VCaP (cell line): ENCODE measurements at regions not wholly inside any gene's neighbourhood (a gene's known extent, or its start where the extent isn't known, plus 50 kb on each side); places are given as distances from the start of the nearest gene placed in this dataset.

Source experiments
- H3K27ac ChIP-seq: fragments of 450-650 bp; 2 replicates; pipeline ENCODE4 v1.5.1; 2017
- TF ChIP-seq, protein P1 (sequence below): fragments of 450-650 bp; conservative IDR thresholded peaks from 2 replicates; pipeline ENCODE4 v1.5.1; 2017; ENCODE audit warnings: mild to moderate bottlenecking, moderate library complexity

DNA sequence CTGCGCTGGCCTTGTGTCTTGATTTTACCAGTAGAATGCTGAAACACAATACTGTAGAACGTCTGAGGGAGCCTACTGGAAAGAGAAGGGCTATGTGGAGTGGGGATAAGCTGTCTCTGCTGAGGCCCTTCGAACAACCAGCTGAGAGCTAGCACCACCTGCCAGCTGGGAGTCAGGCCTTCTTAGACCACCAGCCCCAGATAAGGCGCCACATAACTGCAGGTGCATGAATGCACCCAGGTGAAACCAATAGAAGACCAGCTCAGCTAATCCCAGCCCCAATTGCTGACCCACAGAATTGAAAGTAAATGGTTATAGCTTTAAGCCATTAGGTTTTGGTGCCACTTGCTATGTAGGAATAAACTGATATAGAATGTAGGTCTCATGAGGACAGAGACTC lies 438.4 kb downstream of the ADRA2A start:
- TF ChIP-seq, protein P1, sequence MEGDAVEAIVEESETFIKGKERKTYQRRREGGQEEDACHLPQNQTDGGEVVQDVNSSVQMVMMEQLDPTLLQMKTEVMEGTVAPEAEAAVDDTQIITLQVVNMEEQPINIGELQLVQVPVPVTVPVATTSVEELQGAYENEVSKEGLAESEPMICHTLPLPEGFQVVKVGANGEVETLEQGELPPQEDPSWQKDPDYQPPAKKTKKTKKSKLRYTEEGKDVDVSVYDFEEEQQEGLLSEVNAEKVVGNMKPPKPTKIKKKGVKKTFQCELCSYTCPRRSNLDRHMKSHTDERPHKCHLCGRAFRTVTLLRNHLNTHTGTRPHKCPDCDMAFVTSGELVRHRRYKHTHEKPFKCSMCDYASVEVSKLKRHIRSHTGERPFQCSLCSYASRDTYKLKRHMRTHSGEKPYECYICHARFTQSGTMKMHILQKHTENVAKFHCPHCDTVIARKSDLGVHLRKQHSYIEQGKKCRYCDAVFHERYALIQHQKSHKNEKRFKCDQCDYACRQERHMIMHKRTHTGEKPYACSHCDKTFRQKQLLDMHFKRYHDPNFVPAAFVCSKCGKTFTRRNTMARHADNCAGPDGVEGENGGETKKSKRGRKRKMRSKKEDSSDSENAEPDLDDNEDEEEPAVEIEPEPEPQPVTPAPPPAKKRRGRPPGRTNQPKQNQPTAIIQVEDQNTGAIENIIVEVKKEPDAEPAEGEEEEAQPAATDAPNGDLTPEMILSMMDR = no peak
- H3K27ac ChIP-seq = no peak overlapping the region

DNA sequence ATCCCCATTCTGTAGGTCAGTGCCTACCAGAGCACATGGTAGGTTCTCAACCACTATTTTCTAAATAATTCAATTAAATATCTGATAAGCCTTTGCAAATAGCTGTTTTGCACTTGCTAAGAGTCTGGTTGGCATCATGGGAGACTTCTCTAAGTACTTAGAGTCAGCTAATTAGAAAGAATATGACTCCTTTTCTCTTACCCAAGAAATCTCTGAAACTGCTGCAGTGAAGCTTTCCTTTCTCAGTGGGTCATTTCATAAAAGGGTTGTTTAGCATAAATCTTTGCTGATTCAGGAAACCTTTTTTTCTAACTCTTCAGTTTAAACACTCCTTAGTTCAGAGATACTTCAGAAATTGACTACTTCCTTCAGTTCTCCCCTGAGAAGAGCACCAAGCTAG lies 438.9 kb downstream of the ADRA2A start:
- TF ChIP-seq, protein P1 = no peak
- no peak overlapping the region for H3K27ac ChIP-seq

DNA sequence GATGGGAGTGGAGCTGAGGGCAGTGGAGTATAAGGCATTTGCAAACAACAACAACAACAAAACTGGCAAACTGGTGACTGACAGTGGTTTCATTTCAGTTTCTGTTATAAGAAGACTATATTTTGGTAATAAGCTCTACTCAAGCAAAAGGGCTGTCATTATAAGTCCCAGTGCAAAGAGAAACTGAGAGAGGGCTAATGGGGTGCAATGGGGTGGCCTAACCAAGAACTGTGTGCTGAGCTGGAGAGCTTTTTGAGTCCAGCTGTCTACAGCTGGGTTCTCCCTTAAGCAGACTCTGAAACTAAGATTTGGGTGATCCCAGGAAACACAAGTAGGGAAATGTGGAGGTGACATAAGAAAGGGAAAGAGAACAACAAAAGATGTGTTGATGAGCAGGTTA lies 439.3 kb downstream of the ADRA2A start:
- TF ChIP-seq, protein P1 = no peak
- H3K27ac ChIP-seq = no peak overlapping the region

DNA sequence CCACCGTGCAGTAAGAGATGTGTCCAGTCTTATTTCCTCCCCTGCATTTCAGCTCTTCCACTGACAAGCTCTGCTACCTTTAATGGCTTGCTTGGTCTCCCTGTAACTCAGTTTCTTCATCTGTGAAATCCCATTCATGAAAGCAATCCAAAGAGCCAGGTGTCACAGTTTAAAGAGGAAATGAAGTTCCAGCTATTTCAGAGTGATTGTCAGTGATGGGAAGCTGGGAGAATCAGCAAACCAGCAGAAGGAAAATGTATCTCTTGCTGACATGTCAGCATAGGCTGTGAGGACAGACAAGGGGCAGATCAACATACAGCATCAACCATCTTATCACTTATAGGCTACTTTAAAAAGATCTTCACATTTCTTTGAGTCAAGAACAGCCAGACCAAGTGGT lies 445.3 kb downstream of the ADRA2A start:
- TF ChIP-seq, protein P1 = no peak
- H3K27ac ChIP-seq = no peak overlapping the region

DNA sequence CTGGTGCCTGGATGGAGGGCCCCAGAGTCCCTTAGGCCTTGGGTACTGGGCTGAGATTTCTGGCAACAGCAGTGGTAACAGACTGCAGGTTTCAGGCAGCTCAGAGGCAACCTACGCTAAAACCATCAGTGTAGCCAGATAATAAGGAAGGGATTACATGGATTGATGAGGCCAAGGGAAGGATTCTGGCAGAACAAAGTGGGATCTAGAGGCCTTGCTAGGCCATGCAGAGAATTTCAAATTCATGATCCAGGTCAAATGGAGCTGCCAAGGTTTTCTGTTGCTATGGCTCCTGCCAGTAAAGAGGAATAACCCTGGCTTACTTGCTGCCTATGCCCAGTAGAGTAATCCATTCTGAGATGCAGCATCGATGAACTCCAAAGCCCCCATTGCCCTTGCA lies 445.7 kb downstream of the ADRA2A start:
- TF ChIP-seq, protein P1 = no peak
- no peak overlapping the region for H3K27ac ChIP-seq

DNA sequence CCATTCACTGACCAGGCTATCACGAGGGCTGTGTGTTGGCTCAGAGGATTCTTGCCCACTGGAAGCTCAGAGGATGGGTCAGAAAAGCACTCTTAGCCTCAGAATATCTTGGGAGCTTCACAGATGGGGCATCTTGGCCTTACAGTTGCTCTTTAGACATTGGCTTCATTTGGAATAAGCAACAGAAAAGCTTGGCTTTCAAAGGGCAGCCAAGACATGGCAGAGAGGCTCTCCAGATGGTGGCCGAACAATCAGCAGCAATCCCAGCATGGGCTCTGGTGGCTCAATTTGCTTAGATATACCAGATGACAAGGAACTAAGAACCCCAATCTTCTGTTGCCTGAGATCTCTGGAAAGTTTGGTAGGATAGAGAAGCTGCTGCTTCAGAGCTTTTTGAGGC lies 446.2 kb downstream of the ADRA2A start:
- TF ChIP-seq, protein P1 = no peak
- H3K27ac ChIP-seq = no peak overlapping the region

DNA sequence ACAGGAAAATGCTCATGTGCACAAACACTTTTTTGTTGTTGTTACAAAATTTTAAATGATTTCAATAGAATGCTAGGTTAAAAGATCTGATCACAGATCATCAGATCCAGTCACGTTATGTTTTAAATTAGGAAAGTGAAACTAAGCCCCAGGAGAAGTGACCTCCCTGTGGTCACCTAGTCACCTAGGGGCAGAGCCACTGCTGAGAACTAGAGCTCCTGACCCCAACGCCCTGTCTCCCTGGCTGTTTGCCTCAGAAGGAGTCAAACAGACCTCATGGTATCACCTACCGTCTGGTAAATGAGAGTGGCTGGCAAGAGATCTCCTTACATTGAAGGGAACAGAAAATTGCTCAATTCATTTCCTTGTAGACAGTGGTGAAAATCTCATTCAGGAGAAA lies 447.3 kb downstream of the ADRA2A start:
- TF ChIP-seq, protein P1 = no peak
- H3K27ac ChIP-seq = no peak overlapping the region

DNA sequence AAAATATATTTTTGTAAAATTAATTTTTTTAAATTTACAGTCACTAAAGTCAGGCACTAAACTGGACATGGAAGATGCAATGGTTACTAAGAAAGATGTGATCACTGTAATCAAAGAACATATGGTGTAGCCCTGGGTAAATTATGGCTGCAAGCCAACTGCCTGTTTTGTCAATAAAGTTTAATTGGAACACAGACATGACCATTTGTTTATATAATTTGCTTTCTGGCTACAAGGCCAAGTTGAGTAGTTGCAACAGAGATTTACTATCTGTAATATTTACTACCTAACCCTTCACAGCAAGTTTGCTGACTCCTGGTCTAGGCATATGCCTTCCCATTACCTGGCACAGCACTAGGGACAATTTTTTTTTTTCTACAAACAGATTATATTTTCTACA lies 448.9 kb downstream of the ADRA2A start:
- no peak overlapping the region for H3K27ac ChIP-seq
- TF ChIP-seq, protein P1 = no peak
